ENCODE measurements at regions not wholly inside any gene's neighbourhood (a gene's known extent, or its start where the extent isn't known, plus 50 kb on each side); places are given as distances from the start of the nearest gene placed in this dataset.

DNA sequence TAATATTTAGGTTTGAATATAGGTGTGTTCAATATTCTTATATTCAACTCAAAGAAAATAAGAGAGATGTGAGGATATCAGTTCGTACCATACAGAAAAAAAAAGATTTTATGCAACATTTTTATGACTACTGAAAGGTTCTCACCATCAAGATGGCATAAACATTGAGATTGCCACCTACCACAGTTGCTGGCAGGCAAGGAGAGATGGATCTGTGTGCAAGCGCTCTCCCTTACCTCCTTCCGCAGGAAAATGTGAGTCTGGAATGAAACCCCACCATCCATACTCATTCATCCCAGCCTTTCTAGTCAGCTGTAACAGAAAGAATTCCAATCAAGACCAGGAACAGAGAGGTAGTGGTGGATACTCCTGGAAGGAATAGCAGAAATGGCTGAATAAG lies 376.9 kb downstream of the PPP3CA start:
- no peak for DNase-seq (ENCODE audit: insufficient read length, low spot score)
- no peak for FAIRE-seq

GRCh38 chr4:100969925-100970324 lies 377.4 kb downstream of the PPP3CA start:
- DNase-seq (ENCODE audit: insufficient read length, low spot score) (no peak), FAIRE-seq (no peak)

DNA sequence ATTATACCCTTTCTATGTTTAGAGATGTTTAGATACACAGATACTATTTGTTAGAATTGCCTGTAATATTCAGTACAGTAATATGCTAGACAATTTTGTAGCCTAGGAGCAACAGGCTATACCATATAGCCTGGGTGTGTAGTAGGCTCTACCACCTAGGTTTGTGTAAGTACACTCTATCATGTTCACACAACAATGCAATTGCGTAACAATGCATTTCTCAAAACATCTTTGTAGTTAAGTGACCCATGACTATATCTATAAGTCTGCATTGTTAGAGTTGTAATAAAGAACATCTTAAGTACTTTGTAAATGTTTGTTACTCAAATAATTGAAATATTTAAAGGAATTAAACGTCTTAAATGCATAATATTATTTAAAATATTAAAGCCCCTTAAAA lies 379.3 kb downstream of the PPP3CA start:
- DNase-seq (ENCODE audit: insufficient read length, low spot score) (no peak), FAIRE-seq (no peak)

GRCh38 chr4:100963627-100964026 lies 383.7 kb downstream of the PPP3CA start:
- FAIRE-seq = no peak

DNA sequence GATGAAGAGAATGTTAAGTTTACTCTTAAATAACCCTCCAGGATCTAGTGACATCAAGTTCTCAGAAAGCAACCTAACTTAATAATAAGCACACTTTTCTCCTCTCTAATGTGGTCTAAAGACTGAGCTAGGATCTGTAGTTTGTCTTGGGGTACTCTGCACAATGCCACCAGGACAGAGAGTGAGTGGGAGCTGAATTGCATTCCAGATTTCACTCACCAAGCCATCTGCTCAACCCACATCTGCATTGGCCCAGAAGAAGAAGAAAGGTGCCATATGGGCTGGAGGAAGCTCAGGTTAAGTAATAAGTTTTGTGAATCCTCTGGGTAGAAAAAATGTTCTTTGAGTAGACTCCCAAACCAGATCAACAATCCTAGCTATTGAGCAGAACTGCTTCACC lies 384.6 kb downstream of the PPP3CA start:
- FAIRE-seq (no peak), DNase-seq (ENCODE audit: insufficient read length, low spot score) (no peak)

More at GRCh38 chr4:100963627-100964026, 383.7 kb downstream of the PPP3CA start:
- DNase-seq (ENCODE audit: insufficient read length, low spot score) = no peak

DNA sequence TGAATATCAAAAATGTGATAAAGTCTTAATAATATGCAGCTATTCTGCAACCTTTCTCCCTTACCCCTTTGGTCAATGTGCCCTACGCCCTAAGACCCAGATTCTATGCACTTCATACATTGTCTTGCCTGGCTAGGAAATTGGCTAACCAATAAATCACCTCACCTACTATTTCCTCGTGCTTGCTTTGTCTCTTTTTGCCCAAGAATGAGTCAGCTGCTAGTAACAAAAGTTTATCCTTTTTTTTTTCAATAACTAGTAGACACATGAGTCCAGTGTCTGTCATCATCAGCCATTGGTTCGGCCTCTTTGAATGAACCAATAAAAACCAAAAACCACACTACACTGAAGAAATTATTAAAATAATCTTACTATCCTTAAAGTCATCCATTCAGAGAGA lies 387.1 kb downstream of the PPP3CA start:
- DNase-seq (ENCODE audit: insufficient read length, low spot score) = no peak
- FAIRE-seq = no peak

GRCh38 chr4:100954046-100954445 lies 393.3 kb downstream of the PPP3CA start:
- DNase-seq (ENCODE audit: insufficient read length, low spot score) = no peak
- FAIRE-seq = no peak

GRCh38 chr4:100953616-100954015 lies 393.7 kb downstream of the PPP3CA start:
- DNase-seq (ENCODE audit: insufficient read length, low spot score) (no peak), FAIRE-seq (no peak)

DNA sequence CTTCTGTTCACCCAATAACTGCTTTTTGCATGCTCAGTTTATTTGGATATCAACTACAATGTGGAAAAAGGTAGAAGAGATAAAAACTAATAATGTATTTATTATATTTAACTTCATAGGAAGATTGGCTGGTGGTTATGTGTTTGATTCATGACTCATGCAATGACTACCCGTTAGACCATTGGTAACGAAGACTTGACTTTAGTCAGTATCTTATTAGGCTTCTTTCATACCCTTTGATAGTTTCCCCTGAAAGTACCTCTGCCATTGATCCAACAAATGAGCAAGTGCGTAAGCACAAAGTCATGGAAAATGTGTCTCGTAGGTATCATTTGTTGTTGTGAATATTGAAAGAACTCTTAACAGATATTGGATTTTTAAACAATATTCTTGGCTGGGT lies 394.7 kb downstream of the PPP3CA start:
- no peak for FAIRE-seq
- DNase-seq (ENCODE audit: insufficient read length, low spot score) = no peak

DNA sequence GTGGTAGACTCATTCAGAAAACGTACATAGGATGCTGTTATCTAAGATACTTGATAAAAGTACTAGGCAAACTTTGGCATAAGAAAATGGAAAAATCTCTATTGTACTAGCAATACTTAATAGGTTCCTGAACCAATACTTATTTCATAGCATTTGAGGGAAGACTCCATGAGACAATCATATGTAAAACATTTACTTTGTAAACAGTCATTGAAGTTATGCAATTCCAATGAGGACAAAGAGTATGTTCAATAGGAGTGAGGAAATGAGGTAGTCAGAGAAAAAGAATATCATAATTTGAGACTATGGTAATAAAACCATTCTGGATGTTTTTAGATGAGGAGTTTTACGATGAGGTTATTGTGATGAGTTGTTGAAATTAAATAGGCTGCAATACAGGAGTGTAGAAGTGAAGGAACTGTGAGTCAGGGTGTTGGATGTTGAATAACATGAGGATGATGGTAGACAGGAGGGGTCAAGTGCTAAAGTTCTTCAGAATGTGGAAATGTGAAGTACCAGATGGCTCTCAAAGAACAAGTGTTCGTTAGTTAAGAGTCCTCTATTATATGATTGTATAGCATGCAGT lies 397.9 kb downstream of the PPP3CA start:
- DNase-seq (ENCODE audit: insufficient read length, low spot score) = no peak

GRCh38 chr4:100948911-100949310 lies 398.4 kb downstream of the PPP3CA start:
- no peak for FAIRE-seq
- DNase-seq (ENCODE audit: insufficient read length, low spot score) = no peak

More for the DNA sequence above, 397.9 kb downstream of the PPP3CA start:
- no peak for FAIRE-seq

GRCh38 chr4:100945789-100946188 lies 401.5 kb downstream of the PPP3CA start:
- FAIRE-seq = no peak

DNA sequence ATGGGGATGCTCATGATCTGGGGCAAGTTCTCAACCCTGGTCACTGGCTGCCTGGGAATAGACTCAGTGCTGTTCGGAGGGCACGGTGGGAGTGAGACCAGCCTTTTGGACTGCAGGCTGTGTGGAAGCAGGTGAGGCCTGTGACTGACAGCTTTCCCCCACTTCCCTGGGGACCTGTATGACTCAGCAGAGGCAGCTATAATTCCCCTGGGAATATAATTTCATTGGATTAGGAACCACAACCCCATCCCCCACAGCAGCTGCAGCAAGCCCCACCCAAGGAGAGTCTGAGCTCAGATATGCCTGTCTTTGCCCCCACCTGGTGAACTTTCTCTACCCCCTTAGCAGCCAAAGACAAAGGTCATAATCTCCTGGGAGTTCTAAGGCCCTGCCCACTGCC lies 408.6 kb downstream of the PPP3CA start:
- DNase-seq (ENCODE audit: insufficient read length, low spot score) (no peak), FAIRE-seq (no peak)

More at GRCh38 chr4:100945789-100946188, 401.5 kb downstream of the PPP3CA start:
- no peak for DNase-seq (ENCODE audit: insufficient read length, low spot score)

DNA sequence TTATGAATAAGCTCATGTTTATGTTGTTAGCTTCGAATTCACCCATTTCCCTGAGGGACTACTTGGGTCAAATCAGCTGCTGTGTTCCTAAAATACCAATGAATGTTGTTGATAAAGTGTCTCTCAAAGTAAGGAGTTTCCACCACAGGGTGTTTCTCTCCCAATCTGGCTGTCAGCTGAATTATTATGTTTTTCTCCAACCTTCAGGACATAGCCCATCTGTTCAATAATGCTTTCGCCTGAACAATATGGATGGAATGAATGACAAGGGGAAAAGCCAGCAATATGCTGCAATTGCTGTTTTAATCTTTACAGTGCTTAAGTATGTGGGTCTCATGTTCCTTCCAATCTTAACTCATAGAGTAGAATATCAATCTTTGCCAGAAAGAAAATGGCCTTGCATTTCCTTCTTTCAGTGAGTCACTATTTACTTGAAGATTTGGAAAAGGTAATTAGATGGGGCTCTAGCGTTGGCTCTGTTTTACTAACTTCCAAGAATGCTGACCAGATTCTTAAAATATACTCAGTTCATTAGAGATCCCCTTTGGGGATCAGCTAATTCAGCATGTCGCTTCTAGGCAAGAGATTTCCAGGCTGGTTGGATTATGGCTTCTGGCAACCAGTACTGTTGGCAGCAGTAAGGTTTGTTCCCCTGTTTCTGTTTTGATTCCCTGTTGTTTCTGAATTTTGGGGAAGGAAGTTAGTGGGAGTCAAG lies 410.5 kb downstream of the PPP3CA start:
- DNase-seq (ENCODE audit: insufficient read length, low spot score) (no peak), FAIRE-seq (no peak)

DNA sequence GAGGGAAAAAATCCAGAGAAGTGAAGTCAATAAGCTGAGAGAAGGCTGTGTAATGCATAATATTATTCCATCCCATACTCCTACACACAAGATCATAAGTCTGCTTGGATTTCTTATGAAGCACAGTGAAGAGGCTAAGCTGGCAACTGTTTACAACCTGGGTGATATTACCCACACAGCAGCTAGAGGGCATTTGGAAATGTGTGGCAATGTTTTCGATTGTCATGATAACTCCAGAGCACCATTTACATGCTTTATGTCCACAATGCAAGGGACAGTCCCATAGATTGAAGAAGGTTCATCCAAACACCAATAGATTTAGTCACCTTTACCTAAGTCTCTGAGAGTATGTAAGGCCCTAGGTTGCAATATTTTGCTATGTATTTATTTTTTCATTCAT lies 412.2 kb downstream of the PPP3CA start:
- FAIRE-seq (no peak), DNase-seq (ENCODE audit: insufficient read length, low spot score) (no peak)

GRCh38 chr4:100933628-100934027 lies 413.7 kb downstream of the PPP3CA start:
- DNase-seq (ENCODE audit: insufficient read length, low spot score) (no peak), FAIRE-seq (no peak)

DNA sequence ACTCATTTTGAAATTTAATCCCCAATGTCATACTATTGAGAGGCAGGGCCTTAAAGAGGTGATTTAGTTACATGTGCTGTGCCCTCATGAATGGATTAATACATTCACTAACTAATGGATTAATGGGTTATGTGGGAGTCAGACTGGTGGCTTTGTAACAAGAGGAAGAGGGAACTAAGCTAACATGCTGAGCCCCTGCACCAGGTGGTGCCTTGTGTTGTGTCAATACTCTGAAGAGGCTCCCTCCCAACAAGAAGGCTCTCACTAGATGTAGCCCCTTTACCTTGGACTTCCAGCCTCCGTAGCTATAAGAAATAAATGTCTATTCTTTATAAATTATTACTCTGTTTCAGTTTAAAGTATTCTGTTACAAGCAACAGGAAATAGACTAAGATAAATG lies 411.9 kb upstream of the EMCN start:
- DNase-seq (ENCODE audit: insufficient read length, low spot score) = no peak
- no peak for FAIRE-seq

- no peak for FAIRE-seq
These were observed 411.3 kb upstream of the EMCN start for GRCh38 chr4:100929135-100929534.

DNA sequence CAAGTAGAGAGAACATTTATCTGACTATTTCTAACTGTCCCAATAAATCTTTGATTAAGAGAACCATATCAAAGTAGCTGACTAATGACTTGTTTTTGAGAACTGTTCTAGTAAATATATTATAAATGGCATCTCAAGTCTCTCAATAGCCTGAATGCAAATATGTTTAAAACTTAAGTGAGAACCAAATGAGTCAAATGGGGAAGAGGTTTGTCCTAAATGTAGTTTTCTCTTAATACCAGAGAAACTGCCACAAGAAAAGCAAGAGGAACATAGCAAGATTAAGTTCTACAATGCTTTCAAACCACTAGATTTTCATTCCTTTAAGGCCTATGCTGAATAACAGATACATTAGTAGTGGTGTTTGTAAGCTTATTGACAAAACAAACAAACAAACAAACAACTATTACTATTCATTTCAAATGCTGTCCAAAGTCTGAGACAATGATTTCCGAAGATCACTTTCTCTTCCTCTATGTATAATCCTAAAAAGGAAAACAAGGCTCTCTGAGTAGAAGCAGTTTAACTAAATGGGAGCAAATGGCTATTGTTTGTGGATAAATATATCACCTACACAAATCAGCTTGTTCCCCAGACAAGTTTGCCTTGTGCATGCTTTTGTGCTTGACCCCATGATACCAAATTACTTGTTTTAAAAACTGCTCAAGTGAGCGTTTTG lies 408.4 kb upstream of the EMCN start:
- no peak for FAIRE-seq
- DNase-seq (ENCODE audit: insufficient read length, low spot score) = no peak

More at GRCh38 chr4:100929135-100929534, 411.3 kb upstream of the EMCN start:
- no peak for DNase-seq (ENCODE audit: insufficient read length, low spot score)

GRCh38 chr4:100913685-100914084 lies 395.9 kb upstream of the EMCN start:
- FAIRE-seq (no peak), DNase-seq (ENCODE audit: insufficient read length, low spot score) (no peak)

DNA sequence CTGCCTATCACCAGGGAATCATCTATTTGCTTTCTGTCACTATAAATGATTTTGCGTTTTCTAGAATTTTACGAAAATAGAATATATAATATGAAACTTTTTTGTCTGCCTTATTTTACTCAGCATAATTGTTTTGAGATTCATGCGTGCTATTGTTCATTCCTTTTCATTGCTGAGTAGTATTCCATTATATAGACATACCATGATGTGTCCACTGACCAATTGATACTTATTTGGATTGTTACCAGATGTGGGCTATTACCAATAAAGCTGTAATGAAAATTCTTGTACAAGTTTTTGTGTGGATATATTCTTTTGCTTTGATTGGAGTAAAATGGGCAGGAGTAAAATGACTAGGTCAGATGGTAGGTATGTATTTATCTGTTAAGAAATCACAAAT lies 390.7 kb upstream of the EMCN start:
- DNase-seq (ENCODE audit: insufficient read length, low spot score) (no peak), FAIRE-seq (no peak)

Data from HTR-8/SVneo (cell line).